HEK293 (cell line): ENCODE measurements at regions not wholly inside any gene's neighbourhood (a gene's known extent, or its start where the extent isn't known, plus 50 kb on each side); places are given as distances from the start of the nearest gene placed in this dataset.
A peak's percentile ranks its signal among the peaks of the same experiment; 100 is the strongest.

Experiments
- CTCF ChIA-PET: fragments of 350-600 bp; formaldehyde crosslinking; extraction: SDS; loops from one replicate; lab custom pipeline; 2021; ENCODE audit warnings: antibody characterized with exemption; lab: Yijun Ruan, JAX
- POLR2A ChIA-PET: fragments of 300-600 bp; formaldehyde crosslinking; extraction: SDS; loops from one replicate; lab custom pipeline; 2020; ENCODE audit warnings: antibody characterized with exemption, inconsistent platforms; lab: Yijun Ruan, JAX
- H3K27ac ChIP-seq: fragments of 200-500 bp; sonication (Bioruptor generic); 2 replicates; pipeline ENCODE4 v1.5.1; 2014; ENCODE audit warnings: low read depth, low read length, control low read depth, inconsistent platforms; ENCODE audit errors: extremely low read depth
- H3K36me3 ChIP-seq, 2 experiments: fragments of 200-500 bp in 1 of 2; sonication (Bioruptor generic) in 1 of 2; 1 replicate in 1 of 2; 2 replicates in 1 of 2; pipeline ENCODE4 v1.5.1; 2014 to 2017; ENCODE audit warnings: inconsistent platforms in 2 of 2, low read length in 2 of 2; ENCODE audit not compliant: control insufficient read depth in 2 of 2, insufficient read depth in 1 of 2
- H3K4me1 ChIP-seq: fragments of 200-500 bp; sonication (Bioruptor generic); 2 replicates; pipeline ENCODE4 v1.5.1; 2014; ENCODE audit warnings: mild to moderate bottlenecking, low read length, inconsistent platforms; ENCODE audit not compliant: control insufficient read depth, insufficient read depth
- H3K4me3 ChIP-seq: 2 replicates; pipeline ENCODE4 v1.5.1; 2011; ENCODE audit warnings: low read depth, mild to moderate bottlenecking, control low read depth, low read length, moderate library complexity
- H3K9me3 ChIP-seq: fragments of 200-500 bp; sonication (Bioruptor generic); 2 replicates; pipeline ENCODE4 v1.5.1; 2014; ENCODE audit warnings: low read depth, low read length, inconsistent platforms; ENCODE audit not compliant: control insufficient read depth, insufficient read depth
- BCL11A ChIP-seq: fragments of 450-650 bp; formaldehyde crosslinking; IDR thresholded peaks from 2 replicates; pipeline ENCODE4 v1.5.1; 2016; ENCODE audit warnings: low read depth, missing biosample characterization, missing genetic modification characterization
- GLI2 ChIP-seq: fragments of 450-650 bp; formaldehyde crosslinking; IDR thresholded peaks from 2 replicates; pipeline ENCODE4; 2017; ENCODE audit warnings: missing biosample characterization, missing genetic modification characterization, low read depth, borderline replicate concordance
- MYNN ChIP-seq: fragments of 450-650 bp; formaldehyde crosslinking; IDR thresholded peaks from 2 replicates; pipeline ENCODE4 v1.5.1; 2016; ENCODE audit warnings: missing biosample characterization, missing genetic modification characterization, borderline replicate concordance
- SCRT1 ChIP-seq: fragments of 450-650 bp; formaldehyde crosslinking; IDR thresholded peaks from 2 replicates; pipeline ENCODE4 v1.5.1; 2016; ENCODE audit warnings: missing biosample characterization, missing genetic modification characterization, borderline replicate concordance
- TCF7L2 ChIP-seq: IDR thresholded peaks from 2 replicates; pipeline ENCODE4 v1.6.1; 2011; ENCODE audit warnings: low read depth, mild to moderate bottlenecking, inconsistent platforms, low read length, moderate library complexity, borderline replicate concordance
- YY1 ChIP-seq: fragments of 450-650 bp; formaldehyde crosslinking; IDR thresholded peaks from 2 replicates; pipeline ENCODE4 v1.5.1; 2018; ENCODE audit warnings: missing biosample characterization, missing genetic modification characterization
- ZBTB6 ChIP-seq: fragments of 450-650 bp; formaldehyde crosslinking; IDR thresholded peaks from 2 replicates; pipeline ENCODE4 v1.5.1; 2017; ENCODE audit warnings: missing biosample characterization, missing genetic modification characterization
- ZIC2 ChIP-seq: fragments of 450-650 bp; formaldehyde crosslinking; IDR thresholded peaks from 2 replicates; pipeline ENCODE4 v1.5.1; 2016; ENCODE audit warnings: missing biosample characterization, missing genetic modification characterization
- ZNF266 ChIP-seq: fragments of 450-650 bp; formaldehyde crosslinking; IDR thresholded peaks from 2 replicates; pipeline ENCODE4 v1.5.1; 2016; ENCODE audit warnings: missing biosample characterization, missing genetic modification characterization, low read depth
- ZNF280D ChIP-seq: fragments of 450-650 bp; formaldehyde crosslinking; IDR thresholded peaks from 2 replicates; pipeline ENCODE4 v1.5.1; 2016; ENCODE audit warnings: missing biosample characterization, missing genetic modification characterization
- ZNF335 ChIP-seq: fragments of 450-650 bp; formaldehyde crosslinking; conservative IDR thresholded peaks from 2 replicates; pipeline ENCODE4 v1.5.1; 2016; ENCODE audit warnings: missing biosample characterization, missing genetic modification characterization
- ZNF350 ChIP-seq: fragments of 450-650 bp; formaldehyde crosslinking; IDR thresholded peaks from 2 replicates; pipeline ENCODE4 v1.5.0; 2017; ENCODE audit warnings: missing biosample characterization, mild to moderate bottlenecking, missing genetic modification characterization
- ZNF416 ChIP-seq: fragments of 450-650 bp; formaldehyde crosslinking; IDR thresholded peaks from 2 replicates; pipeline ENCODE4 v1.5.1; 2016; ENCODE audit warnings: missing biosample characterization, missing genetic modification characterization
- ZNF510 ChIP-seq: fragments of 450-650 bp; formaldehyde crosslinking; IDR thresholded peaks from 2 replicates; pipeline ENCODE4 v1.5.1; 2018; ENCODE audit warnings: mild to moderate bottlenecking, missing genetic modification characterization, missing biosample characterization; ENCODE audit not compliant: insufficient replicate concordance
- ZNF521 ChIP-seq: fragments of 450-650 bp; formaldehyde crosslinking; IDR thresholded peaks from 2 replicates; pipeline ENCODE4 v1.5.1; 2017; ENCODE audit warnings: missing biosample characterization, mild to moderate bottlenecking, missing genetic modification characterization
- ZNF621 ChIP-seq: fragments of 450-650 bp; formaldehyde crosslinking; IDR thresholded peaks from 2 replicates; pipeline ENCODE4 v1.5.1; 2017; ENCODE audit warnings: missing biosample characterization, missing genetic modification characterization
- ZNF677 ChIP-seq: fragments of 450-650 bp; IDR thresholded peaks from 2 replicates; pipeline ENCODE4 v1.5.0; 2018; ENCODE audit warnings: missing biosample characterization, mild to moderate bottlenecking, missing genetic modification characterization, moderate library complexity
- ZNF791 ChIP-seq: fragments of 450-650 bp; formaldehyde crosslinking; IDR thresholded peaks from 2 replicates; pipeline ENCODE4 v1.5.1; 2016; ENCODE audit warnings: missing biosample characterization, missing genetic modification characterization
- ZNF837 ChIP-seq: fragments of 450-650 bp; formaldehyde crosslinking; IDR thresholded peaks from 2 replicates; pipeline ENCODE4 v1.5.1; 2016; ENCODE audit warnings: missing biosample characterization, missing genetic modification characterization
- ZNF843 ChIP-seq: fragments of 450-650 bp; formaldehyde crosslinking; IDR thresholded peaks from 2 replicates; pipeline ENCODE4 v1.5.1; 2016; ENCODE audit warnings: missing biosample characterization, missing genetic modification characterization
- TF ChIP-seq, protein P1 (sequence below): fragments of 450-650 bp; formaldehyde crosslinking; IDR thresholded peaks from 2 replicates; pipeline ENCODE4 v1.5.1; 2016; ENCODE audit warnings: missing biosample characterization, missing genetic modification characterization
- TF ChIP-seq, protein P2 (sequence below): fragments of 450-650 bp; formaldehyde crosslinking; IDR thresholded peaks from 2 replicates; pipeline ENCODE4 v1.5.1; 2016; ENCODE audit warnings: missing biosample characterization, missing genetic modification characterization

GRCh38 chr2:38215993-38216392, 140.0 kb upstream of the CYP1B1 start (continued):
- TF ChIP-seq, protein P1, sequence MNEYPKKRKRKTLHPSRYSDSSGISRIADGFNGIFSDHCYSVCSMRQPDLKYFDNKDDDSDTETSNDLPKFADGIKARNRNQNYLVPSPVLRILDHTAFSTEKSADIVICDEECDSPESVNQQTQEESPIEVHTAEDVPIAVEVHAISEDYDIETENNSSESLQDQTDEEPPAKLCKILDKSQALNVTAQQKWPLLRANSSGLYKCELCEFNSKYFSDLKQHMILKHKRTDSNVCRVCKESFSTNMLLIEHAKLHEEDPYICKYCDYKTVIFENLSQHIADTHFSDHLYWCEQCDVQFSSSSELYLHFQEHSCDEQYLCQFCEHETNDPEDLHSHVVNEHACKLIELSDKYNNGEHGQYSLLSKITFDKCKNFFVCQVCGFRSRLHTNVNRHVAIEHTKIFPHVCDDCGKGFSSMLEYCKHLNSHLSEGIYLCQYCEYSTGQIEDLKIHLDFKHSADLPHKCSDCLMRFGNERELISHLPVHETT (tag by site-specific recombination) = no peak
- TF ChIP-seq ZNF837 (no peak), ZNF416 (no peak), SCRT1 (no peak)

GRCh38 chr2:38215522-38215921, 139.6 kb upstream of the CYP1B1 start:
- ChIA-PET CTCF (no interaction called here), POLR2A (no interaction called here)
- no peaks in the 10 kb centered on the region for H3K4me1 ChIP-seq
- no peaks in the 10 kb centered on the region for H3K36me3 ChIP-seq
- H3K4me3 ChIP-seq = no peak overlapping the region
- TF ChIP-seq ZNF677 = no peak
- TF ChIP-seq BCL11A (tag by site-specific recombination) = no peak
- no peak for TF ChIP-seq ZNF350 (tag by site-specific recombination)
- TF ChIP-seq MYNN (tag by site-specific recombination) = no peak
- TF ChIP-seq ZNF521 (tag by site-specific recombination) = no peak
- TF ChIP-seq, all 188 proteins: peak for 0
- Histone ChIP-seq H3K9me3 (no peaks in the 10 kb centered on the region), H3K27ac (no peak overlapping the region)

DNA sequence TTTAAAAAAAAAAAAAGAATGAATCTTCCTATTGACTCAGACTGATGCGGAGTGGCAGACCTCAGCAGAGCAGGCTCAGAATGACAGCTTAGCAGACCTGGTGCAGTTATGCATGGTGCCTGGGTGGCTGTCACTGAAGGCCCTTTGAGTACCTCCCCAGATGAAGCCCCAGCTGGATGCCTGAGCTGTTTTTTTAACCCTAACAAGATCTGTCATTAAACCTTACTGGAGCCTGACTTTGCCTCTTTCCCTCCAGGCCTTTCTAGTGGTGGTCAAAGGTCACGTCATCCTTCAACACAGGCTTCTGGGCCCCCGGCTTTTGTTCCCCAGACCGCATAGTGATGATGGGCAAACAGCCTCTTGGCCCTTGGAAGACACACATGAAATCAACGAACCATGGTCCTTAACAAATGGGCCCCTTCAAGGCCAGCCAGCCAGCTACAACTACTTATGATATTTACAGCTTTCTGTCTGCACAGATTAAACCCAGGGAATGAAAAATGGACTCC, 138.3 kb upstream of the CYP1B1 start:
- CTCF ChIA-PET = no interaction called here
- H3K4me3 ChIP-seq = no peak overlapping the region
- no peaks in the 10 kb centered on the region for H3K4me1 ChIP-seq
- POLR2A ChIA-PET = no interaction called here
- no peaks in the 10 kb centered on the region for H3K9me3 ChIP-seq
- TF ChIP-seq ZBTB6 = 0 out of 2 replicates have a peak, but pooled peaks have one; percentile 9
- peak; percentile 66 for TF ChIP-seq ZIC2 (tag by site-specific recombination)
- no peak for TF ChIP-seq ZNF791 (tag by site-specific recombination)
- TF ChIP-seq ZNF843 = no peak
- TF ChIP-seq ZNF335 (tag by site-specific recombination) = peak; percentile 36; the same call in 1 of the 2 replicates
- TF ChIP-seq YY1 (tag by site-specific recombination) = no peak
- TF ChIP-seq ZNF621 = no peak
- TF ChIP-seq, protein P2, sequence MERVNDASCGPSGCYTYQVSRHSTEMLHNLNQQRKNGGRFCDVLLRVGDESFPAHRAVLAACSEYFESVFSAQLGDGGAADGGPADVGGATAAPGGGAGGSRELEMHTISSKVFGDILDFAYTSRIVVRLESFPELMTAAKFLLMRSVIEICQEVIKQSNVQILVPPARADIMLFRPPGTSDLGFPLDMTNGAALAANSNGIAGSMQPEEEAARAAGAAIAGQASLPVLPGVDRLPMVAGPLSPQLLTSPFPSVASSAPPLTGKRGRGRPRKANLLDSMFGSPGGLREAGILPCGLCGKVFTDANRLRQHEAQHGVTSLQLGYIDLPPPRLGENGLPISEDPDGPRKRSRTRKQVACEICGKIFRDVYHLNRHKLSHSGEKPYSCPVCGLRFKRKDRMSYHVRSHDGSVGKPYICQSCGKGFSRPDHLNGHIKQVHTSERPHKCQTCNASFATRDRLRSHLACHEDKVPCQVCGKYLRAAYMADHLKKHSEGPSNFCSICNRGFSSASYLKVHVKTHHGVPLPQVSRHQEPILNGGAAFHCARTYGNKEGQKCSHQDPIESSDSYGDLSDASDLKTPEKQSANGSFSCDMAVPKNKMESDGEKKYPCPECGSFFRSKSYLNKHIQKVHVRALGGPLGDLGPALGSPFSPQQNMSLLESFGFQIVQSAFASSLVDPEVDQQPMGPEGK = no peak
- TF ChIP-seq TCF7L2 = peak; percentile 74; the same call in 1 of the 2 replicates
- TF ChIP-seq ZNF280D (tag by site-specific recombination) = no peak
- no peak for TF ChIP-seq GLI2 (tag by site-specific recombination)
- TF ChIP-seq ZNF266 (tag by site-specific recombination) = no peak
- TF ChIP-seq ZNF510 = no peak
- H3K36me3 ChIP-seq = no peaks in the 10 kb centered on the region
- no peak overlapping the region for H3K27ac ChIP-seq
